ENCODE measurements at regions not wholly inside any gene's neighbourhood (a gene's known extent, or its start where the extent isn't known, plus 50 kb on each side); places are given as distances from the start of the nearest gene placed in this dataset.

- TF ChIP-seq ZBTB34 (CRISPR knock-in tag; IDR thresholded peaks at IDR 0.05) (no peak), HMG20A (CRISPR knock-in tag; IDR thresholded peaks at IDR 0.05; ENCODE audit: borderline replicate concordance) (peak; percentile 67; the same call in 1 of the 2 replicates), HNF4G (IDR thresholded peaks at IDR 0.05; ENCODE audit: borderline replicate concordance, low read depth, low read length) (peak; percentile 65; the same call in 1 of the 2 replicates), HNF4G (CRISPR knock-in tag; IDR thresholded peaks at IDR 0.05; ENCODE audit: borderline replicate concordance, low read depth) (no peak), PRMT3 (CRISPR knock-in tag; IDR thresholded peaks at IDR 0.05; ENCODE audit: borderline replicate concordance, low read depth) (no peak), PAWR (CRISPR knock-in tag; IDR thresholded peaks at IDR 0.05; ENCODE audit: borderline replicate concordance) (no peak), RARA (CRISPR knock-in tag; IDR thresholded peaks at IDR 0.05) (0 out of 2 replicates have a peak, but pooled peaks have one; percentile 20), GMEB1 (CRISPR knock-in tag; IDR thresholded peaks at IDR 0.05; ENCODE audit: borderline replicate concordance) (no peak), BATF2 (CRISPR knock-in tag; IDR thresholded peaks at IDR 0.05) (no peak), STAG1 (CRISPR knock-in tag; IDR thresholded peaks at IDR 0.05) (no peak), ARID5B (CRISPR knock-in tag; IDR thresholded peaks at IDR 0.05) (peak; percentile 78), DRAP1 (CRISPR knock-in tag; IDR thresholded peaks at IDR 0.05) (peak; percentile 69), HNF1A (IDR thresholded peaks at IDR 0.05; ENCODE audit: low read depth) (peak; percentile 53; the same call in 1 of the 2 replicates), HNF1A (CRISPR knock-in tag; IDR thresholded peaks at IDR 0.05; ENCODE audit: borderline replicate concordance) (peak; percentile 63; the same call in 1 of the 2 replicates), ZMYM3 (CRISPR knock-in tag; IDR thresholded peaks at IDR 0.05) (peak; percentile 33; the same call in 1 of the 2 replicates), MED1 (CRISPR knock-in tag; IDR thresholded peaks at IDR 0.05) (peak; percentile 69)
Measured at GRCh38 chr12:24044941-24045703, 95.7 kb upstream of the SOX5 start (continued).

Measured in HepG2 (cell line).